Loucy (cell line): ENCODE measurements at regions not wholly inside any gene's neighbourhood (a gene's known extent, or its start where the extent isn't known, plus 50 kb on each side); places are given as distances from the start of the nearest gene placed in this dataset.

ENCODE experiments used
- H2AFZ ChIP-seq: fragments of 200-600 bp; sonication (generic); 2 replicates; pipeline ENCODE4 v1.6.0; 2016; ENCODE audit warnings: antibody characterized with exemption, mild to moderate bottlenecking, low read length, moderate library complexity
- H3F3A ChIP-seq: fragments of 200-600 bp; 2 replicates; pipeline ENCODE4 v1.6.0; 2016; ENCODE audit warnings: antibody characterized with exemption, low read depth, mild to moderate bottlenecking
- H3K27me3 ChIP-seq: fragments of 200-600 bp; sonication (generic); 2 replicates; pipeline ENCODE4 v1.6.1; 2014; ENCODE audit warnings: low read length, mild to moderate bottlenecking; ENCODE audit not compliant: insufficient read depth, poor library complexity, severe bottlenecking
- H3K36me3 ChIP-seq: fragments of 200-600 bp; sonication (generic); 2 replicates; pipeline ENCODE4 v1.6.1; 2016; ENCODE audit warnings: low read length; ENCODE audit not compliant: insufficient read depth
- H3K4me1 ChIP-seq: fragments of 200-600 bp; sonication (generic); 2 replicates; pipeline ENCODE4 v1.5.1; 2014; ENCODE audit warnings: low read length, mild to moderate bottlenecking; ENCODE audit not compliant: insufficient read depth, poor library complexity, severe bottlenecking
- H3K4me2 ChIP-seq: fragments of 200-600 bp; sonication (generic); 2 replicates; pipeline ENCODE4 v1.6.0; 2014; ENCODE audit warnings: antibody characterized with exemption, low read length, low read depth, mild to moderate bottlenecking; ENCODE audit not compliant: poor library complexity, severe bottlenecking
- H3K4me3 ChIP-seq: fragments of 200-600 bp; sonication (generic); 2 replicates; pipeline ENCODE4 v1.5.1; 2014; ENCODE audit warnings: low read length, mild to moderate bottlenecking, mixed read lengths; ENCODE audit not compliant: poor library complexity, severe bottlenecking
- H3K79me2 ChIP-seq: fragments of 200-600 bp; sonication (generic); 2 replicates; pipeline ENCODE4 v1.6.1; 2014; ENCODE audit warnings: low read length; ENCODE audit not compliant: insufficient read depth
- H3K9ac ChIP-seq: fragments of 200-600 bp; sonication (generic); 2 replicates; pipeline ENCODE4 v1.6.0; 2014; ENCODE audit warnings: mild to moderate bottlenecking, low read depth, low read length, moderate library complexity; ENCODE audit not compliant: poor library complexity, severe bottlenecking
- H3K9me2 ChIP-seq: fragments of 200-600 bp; sonication (generic); replicated peaks from 2 replicates; pipeline ENCODE4 v1.6.1; 2016; ENCODE audit warnings: low read depth, low read length, mixed read lengths
- H3K9me3 ChIP-seq: fragments of 200-600 bp; sonication (generic); 2 replicates; pipeline ENCODE4 v1.6.1; 2014; ENCODE audit warnings: mild to moderate bottlenecking, antibody characterized with exemption, low read length, low read depth; ENCODE audit not compliant: insufficient read depth
- H4K20me1 ChIP-seq: fragments of 200-600 bp; sonication (generic); 2 replicates; pipeline ENCODE4 v1.6.0; 2014; ENCODE audit warnings: antibody characterized with exemption, low read length, mild to moderate bottlenecking; ENCODE audit not compliant: insufficient read depth, poor library complexity, severe bottlenecking
- EZH2phosphoT487 ChIP-seq: fragments of 200-600 bp; IDR thresholded peaks from 2 replicates; pipeline ENCODE4 v1.6.1; 2018; ENCODE audit warnings: antibody characterized with exemption, mild to moderate bottlenecking, moderate library complexity, borderline replicate concordance
- TF ChIP-seq, protein P1 (sequence below): fragments of 200-600 bp; sonication (generic); conservative IDR thresholded peaks from 2 replicates; pipeline ENCODE4 v1.5.1; 2014; ENCODE audit warnings: mild to moderate bottlenecking, antibody characterized with exemption, low read length

DNA sequence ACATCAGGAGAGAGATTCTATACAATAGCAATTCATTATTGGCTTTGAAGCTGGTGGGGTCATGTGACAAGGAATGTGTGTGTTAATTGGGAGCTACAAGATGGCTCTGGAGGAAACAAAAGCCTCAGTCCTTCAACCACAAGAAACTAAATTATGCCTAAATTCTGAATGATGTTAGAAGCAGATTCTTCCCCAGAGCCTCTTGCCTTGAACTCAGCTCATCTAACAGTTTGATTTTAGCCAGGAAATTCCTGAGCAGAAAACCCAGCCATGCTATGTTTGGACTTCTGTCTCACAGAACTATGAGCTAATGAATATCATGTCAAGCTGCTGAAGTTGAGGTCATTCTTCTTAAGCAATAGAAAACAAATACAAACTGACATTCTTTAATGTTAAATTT lies 274.7 kb downstream of the SLC6A15 start:
- no peak overlapping the region for H3K4me2 ChIP-seq
- TF ChIP-seq, protein P1, sequence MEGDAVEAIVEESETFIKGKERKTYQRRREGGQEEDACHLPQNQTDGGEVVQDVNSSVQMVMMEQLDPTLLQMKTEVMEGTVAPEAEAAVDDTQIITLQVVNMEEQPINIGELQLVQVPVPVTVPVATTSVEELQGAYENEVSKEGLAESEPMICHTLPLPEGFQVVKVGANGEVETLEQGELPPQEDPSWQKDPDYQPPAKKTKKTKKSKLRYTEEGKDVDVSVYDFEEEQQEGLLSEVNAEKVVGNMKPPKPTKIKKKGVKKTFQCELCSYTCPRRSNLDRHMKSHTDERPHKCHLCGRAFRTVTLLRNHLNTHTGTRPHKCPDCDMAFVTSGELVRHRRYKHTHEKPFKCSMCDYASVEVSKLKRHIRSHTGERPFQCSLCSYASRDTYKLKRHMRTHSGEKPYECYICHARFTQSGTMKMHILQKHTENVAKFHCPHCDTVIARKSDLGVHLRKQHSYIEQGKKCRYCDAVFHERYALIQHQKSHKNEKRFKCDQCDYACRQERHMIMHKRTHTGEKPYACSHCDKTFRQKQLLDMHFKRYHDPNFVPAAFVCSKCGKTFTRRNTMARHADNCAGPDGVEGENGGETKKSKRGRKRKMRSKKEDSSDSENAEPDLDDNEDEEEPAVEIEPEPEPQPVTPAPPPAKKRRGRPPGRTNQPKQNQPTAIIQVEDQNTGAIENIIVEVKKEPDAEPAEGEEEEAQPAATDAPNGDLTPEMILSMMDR: no peak
- no peak for TF ChIP-seq EZH2phosphoT487

DNA sequence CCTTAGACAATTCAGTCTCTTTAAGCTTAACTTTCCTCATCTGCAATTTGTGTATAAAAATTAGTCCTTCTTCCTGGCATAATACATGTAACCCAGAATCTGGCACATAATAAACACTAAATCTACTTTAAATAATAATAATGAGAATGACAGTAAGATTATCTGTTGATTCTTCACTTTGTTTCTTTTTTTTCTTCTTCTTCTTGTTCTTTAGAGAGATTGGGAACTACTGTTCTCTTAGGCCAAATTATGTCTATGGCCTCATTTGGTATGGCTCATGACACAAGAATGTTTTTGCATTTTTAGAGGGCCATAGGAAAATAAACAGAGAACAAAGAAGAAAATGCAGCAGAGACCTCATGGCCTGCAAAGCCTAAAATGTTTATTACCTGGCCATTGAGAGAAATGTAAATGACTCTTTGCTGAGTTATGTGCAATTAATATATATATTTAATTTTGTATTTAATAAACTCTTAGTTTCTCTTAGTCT lies 275.8 kb downstream of the SLC6A15 start:
- no peak for TF ChIP-seq EZH2phosphoT487
- TF ChIP-seq, protein P1: no peak
- no peak overlapping the region for H2AFZ ChIP-seq
- no peak overlapping the region for H3K4me3 ChIP-seq
- H3K79me2 ChIP-seq: no peaks in the 10 kb centered on the region
- no peaks in the 10 kb centered on the region for H4K20me1 ChIP-seq
- H3K27me3 ChIP-seq: no peaks in the 10 kb centered on the region
- H3K9me3 ChIP-seq: no peaks in the 10 kb centered on the region
- no peaks in the 10 kb centered on the region for H3K36me3 ChIP-seq
- no peaks in the 10 kb centered on the region for H3K9me2 ChIP-seq
- H3F3A ChIP-seq: no peaks in the 10 kb centered on the region
- no peak overlapping the region for H3K9ac ChIP-seq
- H3K4me2 ChIP-seq: no peak overlapping the region
- no peaks in the 10 kb centered on the region for H3K4me1 ChIP-seq

More for the DNA sequence above, 274.7 kb downstream of the SLC6A15 start:
- H3K4me3 ChIP-seq: no peak overlapping the region
- no peaks in the 10 kb centered on the region for H3F3A ChIP-seq
- H3K9me2 ChIP-seq: no peaks in the 10 kb centered on the region
- no peaks in the 10 kb centered on the region for H3K36me3 ChIP-seq
- no peak overlapping the region for H2AFZ ChIP-seq
- no peaks in the 10 kb centered on the region for H3K9me3 ChIP-seq
- no peaks in the 10 kb centered on the region for H3K27me3 ChIP-seq
- no peak overlapping the region for H3K9ac ChIP-seq
- no peaks in the 10 kb centered on the region for H4K20me1 ChIP-seq
- H3K79me2 ChIP-seq: no peaks in the 10 kb centered on the region
- H3K4me1 ChIP-seq: no peaks in the 10 kb centered on the region

DNA sequence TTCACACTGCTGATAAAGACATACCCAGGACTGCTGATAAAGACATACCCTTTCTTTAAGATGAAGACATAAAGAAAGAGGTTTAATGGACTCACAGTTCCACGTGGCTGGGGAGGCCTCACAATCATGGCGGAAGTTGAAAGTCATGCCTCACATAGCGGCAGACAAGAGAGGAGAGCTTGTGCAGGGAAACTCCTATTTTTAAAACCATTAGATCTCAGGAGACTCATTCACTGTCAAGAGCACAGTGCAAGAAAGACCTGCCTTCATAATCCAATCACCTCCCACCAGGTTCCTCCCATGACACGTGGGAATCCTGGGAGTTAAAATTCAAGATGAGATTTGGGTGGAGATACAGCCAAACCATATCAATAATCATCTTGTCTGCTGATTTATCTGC lies 278.1 kb downstream of the SLC6A15 start:
- no peaks in the 10 kb centered on the region for H3K27me3 ChIP-seq
- no peaks in the 10 kb centered on the region for H3K4me1 ChIP-seq
- no peak overlapping the region for H2AFZ ChIP-seq
- H3K9me2 ChIP-seq: no peaks in the 10 kb centered on the region
- no peaks in the 10 kb centered on the region for H4K20me1 ChIP-seq
- no peak overlapping the region for H3K4me3 ChIP-seq
- no peaks in the 10 kb centered on the region for H3K9me3 ChIP-seq
- H3K4me2 ChIP-seq: no peak overlapping the region
- TF ChIP-seq, protein P1: no peak
- TF ChIP-seq EZH2phosphoT487: no peak
- H3K9ac ChIP-seq: no peak overlapping the region
- no peaks in the 10 kb centered on the region for H3F3A ChIP-seq
- no peaks in the 10 kb centered on the region for H3K36me3 ChIP-seq
- no peaks in the 10 kb centered on the region for H3K79me2 ChIP-seq
